Adipocyte (in vitro differentiated cells): ENCODE measurements at regions not wholly inside any gene's neighbourhood (a gene's known extent, or its start where the extent isn't known, plus 50 kb on each side); places are given as distances from the start of the nearest gene placed in this dataset.
"Not testable (repeated sequence)": the region's sequence is repeated elsewhere in the genome, so short reads cannot be mapped to it uniquely, and the experiment has no call there.

ENCODE experiments used
- DNase-seq: peaks from one replicate; pipeline ENCODE4 v3.0.0-alpha.2; 2015; ENCODE audit warnings: low read depth
- H3K27me3 ChIP-seq: replicated peaks from 2 replicates; pipeline ENCODE4 v1.7.0; 2013; ENCODE audit warnings: mild to moderate bottlenecking, low read length, moderate library complexity; ENCODE audit not compliant: control insufficient read depth, insufficient read depth
- H3K36me3 ChIP-seq: 2 replicates; pipeline ENCODE4 v1.7.0; 2013; ENCODE audit warnings: low read length, mild to moderate bottlenecking, moderate library complexity; ENCODE audit not compliant: control insufficient read depth, insufficient read depth, severe bottlenecking
- H3K4me1 ChIP-seq: 2 replicates; pipeline ENCODE4 v1.7.0; 2013; ENCODE audit warnings: mild to moderate bottlenecking, low read length, moderate library complexity; ENCODE audit not compliant: control insufficient read depth, insufficient read depth
- H3K4me3 ChIP-seq: 2 replicates; pipeline ENCODE4 v1.7.0; 2013; ENCODE audit warnings: mild to moderate bottlenecking, low read length, moderate library complexity
- H3K9ac ChIP-seq: 2 replicates; pipeline ENCODE4 v1.7.0; 2013; ENCODE audit warnings: mild to moderate bottlenecking, low read length, moderate library complexity
- H3K9me3 ChIP-seq: 2 replicates; pipeline ENCODE4 v1.7.0; 2013; ENCODE audit warnings: mild to moderate bottlenecking, low read length, moderate library complexity; ENCODE audit not compliant: control insufficient read depth

DNA sequence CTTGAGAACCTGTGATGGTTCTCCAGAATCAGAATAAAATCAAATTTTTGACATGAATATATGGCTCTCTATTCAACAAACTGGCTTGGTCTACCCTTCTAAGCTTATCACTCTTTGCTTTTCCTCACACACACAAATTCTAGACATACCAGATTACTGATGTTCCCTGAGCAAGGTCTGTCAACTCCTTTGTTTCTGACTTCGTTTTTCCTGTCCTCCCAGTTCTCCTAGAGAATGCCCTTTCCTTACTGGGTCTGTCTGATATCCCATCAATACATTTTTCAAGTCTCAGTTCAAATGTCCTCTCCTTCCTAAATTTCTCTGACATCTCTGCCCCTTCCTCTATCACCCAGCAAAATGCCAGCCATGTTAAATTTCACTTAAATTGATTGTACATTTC, 202.1 kb upstream of the IGFBP7 start:
- DNase-seq = no peak
- no peaks in the 10 kb centered on the region for H3K4me1 ChIP-seq
- H3K9ac ChIP-seq = no peak overlapping the region
- no peak overlapping the region for H3K4me3 ChIP-seq
- H3K9me3 ChIP-seq = no peaks in the 10 kb centered on the region
- peaks cover 11% of the 10 kb centered on the region for H3K27me3 ChIP-seq
- H3K36me3 ChIP-seq = no peaks in the 10 kb centered on the region

GRCh38 chr4:57309658-57310057, 199.5 kb upstream of the IGFBP7 start:
- H3K4me1 ChIP-seq = no peaks in the 10 kb centered on the region
- H3K4me3 ChIP-seq = no peak overlapping the region
- H3K9ac ChIP-seq = no peak overlapping the region
- peak; percentile 46 for DNase-seq
- H3K36me3 ChIP-seq = no peaks in the 10 kb centered on the region
- H3K27me3 ChIP-seq = peaks cover 11% of the 10 kb centered on the region
- no peaks in the 10 kb centered on the region for H3K9me3 ChIP-seq

DNA sequence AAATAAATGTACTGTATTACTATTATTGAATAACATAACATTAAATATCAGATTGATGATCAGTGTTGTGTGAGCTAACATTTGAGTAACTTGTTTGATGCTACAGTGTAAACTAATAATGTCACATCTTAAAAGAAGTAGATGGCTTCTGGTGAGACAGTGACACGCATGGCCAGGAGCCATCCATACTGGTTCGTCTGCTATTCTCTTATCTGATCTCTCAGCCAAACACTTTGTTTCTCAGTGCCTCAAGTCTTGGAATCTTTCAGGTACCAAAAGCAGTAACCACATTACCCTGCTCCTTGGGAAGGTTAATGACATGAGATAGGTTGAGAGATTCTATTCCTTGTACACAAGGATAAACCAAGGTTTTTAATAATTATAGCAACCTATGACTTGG, 198.1 kb upstream of the IGFBP7 start:
- Histone ChIP-seq H3K36me3 (no peaks in the 10 kb centered on the region), H3K4me3 (no peak overlapping the region), H3K4me1 (no peaks in the 10 kb centered on the region), H3K9ac (no peak overlapping the region), H3K9me3 (no peaks in the 10 kb centered on the region), H3K27me3 (peaks cover 4% of the 10 kb centered on the region)
- no peak for DNase-seq

- Histone ChIP-seq H3K36me3 (no peaks in the 10 kb centered on the region), H3K4me1 (no peaks in the 10 kb centered on the region), H3K9me3 (no peaks in the 10 kb centered on the region), H3K27me3 (peaks cover 4% of the 10 kb centered on the region), H3K9ac (no peak overlapping the region), H3K4me3 (no peak overlapping the region)
- no peak for DNase-seq
Measured at GRCh38 chr4:57305836-57306235, 195.7 kb upstream of the IGFBP7 start.

GRCh38 chr4:57303012-57303751, 193.0 kb upstream of the IGFBP7 start:
- peaks cover under 1% of the 10 kb centered on the region for H3K27me3 ChIP-seq
- DNase-seq = no peak
- no peak overlapping the region for H3K9ac ChIP-seq
- H3K36me3 ChIP-seq = no peaks in the 10 kb centered on the region
- no peaks in the 10 kb centered on the region for H3K4me1 ChIP-seq
- H3K9me3 ChIP-seq = no peaks in the 10 kb centered on the region
- no peak overlapping the region for H3K4me3 ChIP-seq

DNA sequence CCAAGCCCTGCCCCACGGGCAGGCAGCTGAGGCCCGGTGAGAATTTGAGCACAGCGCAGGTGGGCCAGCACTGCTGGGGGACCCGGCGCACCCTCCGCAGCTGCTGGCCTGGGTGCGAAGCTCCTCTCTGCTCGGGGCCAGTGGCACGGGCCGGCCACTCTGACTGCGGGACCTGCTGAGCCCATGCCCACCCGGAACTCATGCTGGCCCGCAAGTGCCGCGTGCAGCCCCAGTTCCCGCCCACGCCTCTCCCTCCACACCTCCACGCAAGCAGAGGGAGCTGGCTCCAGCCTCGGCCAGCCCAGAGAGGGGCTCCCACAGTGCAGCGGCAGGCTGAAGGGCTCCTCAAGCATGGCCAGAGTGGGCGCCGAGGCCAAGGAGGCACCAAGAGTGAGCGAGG, 190.1 kb upstream of the IGFBP7 start:
- DNase-seq, H3K9me3 ChIP-seq, H3K36me3 ChIP-seq, H3K9ac ChIP-seq, H3K4me3 ChIP-seq, H3K27me3 ChIP-seq, H3K4me1 ChIP-seq: not testable (repeated sequence)

DNA sequence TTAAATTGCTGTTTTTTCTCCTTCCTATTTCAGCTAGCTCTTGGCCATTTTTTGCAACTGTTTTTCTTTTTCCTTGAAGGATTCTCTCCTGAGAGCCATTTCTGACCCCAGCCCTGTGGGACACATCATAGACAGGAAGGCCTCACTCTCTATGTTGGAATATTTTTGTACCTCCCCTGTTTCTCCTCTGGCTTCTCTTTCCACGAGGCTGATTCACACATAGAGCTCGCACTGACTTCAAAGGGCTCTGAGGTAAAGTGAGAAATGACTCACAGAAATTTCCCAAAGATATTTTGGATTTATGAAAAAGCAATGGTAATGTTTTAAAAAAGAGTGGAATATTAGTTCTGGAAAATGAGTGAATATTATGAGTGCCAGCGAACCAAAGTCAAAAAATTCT, 181.7 kb upstream of the IGFBP7 start:
- Histone ChIP-seq H3K27me3 (peaks cover 3% of the 10 kb centered on the region), H3K4me3 (no peak overlapping the region), H3K9ac (no peak overlapping the region), H3K9me3 (no peaks in the 10 kb centered on the region), H3K36me3 (no peaks in the 10 kb centered on the region), H3K4me1 (no peaks in the 10 kb centered on the region)
- no peak for DNase-seq

- Histone ChIP-seq H3K4me3 (no peak overlapping the region), H3K4me1 (no peaks in the 10 kb centered on the region), H3K27me3 (peaks cover 15% of the 10 kb centered on the region), H3K9me3 (no peaks in the 10 kb centered on the region), H3K9ac (no peak overlapping the region), H3K36me3 (no peaks in the 10 kb centered on the region)
- no peak for DNase-seq
Measured at GRCh38 chr4:57287687-57288604, 177.8 kb upstream of the IGFBP7 start.

- no peaks in the 10 kb centered on the region for H3K9me3 ChIP-seq
- no peak for DNase-seq
- H3K4me3 ChIP-seq = no peak overlapping the region
- H3K36me3 ChIP-seq = no peaks in the 10 kb centered on the region
- no peaks in the 10 kb centered on the region for H3K4me1 ChIP-seq
- no peak overlapping the region for H3K9ac ChIP-seq
- peaks cover 40% of the 10 kb centered on the region for H3K27me3 ChIP-seq
Measured at GRCh38 chr4:57282933-57283310, 172.7 kb upstream of the IGFBP7 start.

- Histone ChIP-seq H3K27me3 (peaks cover 37% of the 10 kb centered on the region), H3K4me3 (no peak overlapping the region), H3K36me3 (no peaks in the 10 kb centered on the region), H3K9ac (no peak overlapping the region), H3K4me1 (no peaks in the 10 kb centered on the region), H3K9me3 (no peaks in the 10 kb centered on the region)
- DNase-seq = no peak
Measured at GRCh38 chr4:57280481-57280880, 170.3 kb upstream of the IGFBP7 start.

DNA sequence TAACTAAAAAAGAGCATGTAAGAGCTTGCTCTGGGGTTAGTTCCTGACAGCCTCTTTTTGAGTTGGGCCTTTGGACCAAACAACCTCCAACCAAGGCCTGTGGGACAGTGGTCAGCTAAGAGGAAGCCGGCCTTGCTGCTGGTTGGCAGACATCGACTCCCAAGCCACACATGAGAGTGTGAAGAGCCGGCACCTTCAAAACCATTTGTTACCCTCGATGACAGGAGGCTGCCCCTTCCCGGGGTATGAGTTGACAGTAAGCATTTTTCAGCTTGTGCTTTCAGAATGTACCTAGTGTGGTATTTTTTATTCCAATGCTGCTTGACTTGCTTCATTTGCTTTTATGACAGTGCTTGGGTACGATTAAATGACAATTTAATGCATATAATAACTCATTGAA, 168.6 kb upstream of the IGFBP7 start:
- no peak for DNase-seq
- no peak overlapping the region for H3K9ac ChIP-seq
- no peak overlapping the region for H3K4me3 ChIP-seq

More for the DNA sequence above, 168.6 kb upstream of the IGFBP7 start:
- Histone ChIP-seq H3K9me3 (no peaks in the 10 kb centered on the region), H3K4me1 (no peaks in the 10 kb centered on the region), H3K27me3 (peaks cover 36% of the 10 kb centered on the region), H3K36me3 (no peaks in the 10 kb centered on the region)
